Cardiac muscle cell (in vitro differentiated cells and primary cell): ENCODE measurements at regions not wholly inside any gene's neighbourhood (a gene's known extent, or its start where the extent isn't known, plus 50 kb on each side); places are given as distances from the start of the nearest gene placed in this dataset.

ENCODE experiments used
- DNase-seq, 2 donors: peaks; one replicate each; pipeline versions ENCODE4 v3.0.0 to v3.0.0-alpha.2; 2010 to 2017; ENCODE audit warnings: low read depth in 1 of 2, low spot score in 1 of 2
- H3K27ac ChIP-seq: fragments of 200-600 bp; sonication (generic); 2 replicates; pipeline ENCODE4 v1.5.1; 2016
- H3K27me3 ChIP-seq: fragments of 200-600 bp; sonication (generic); 2 replicates; pipeline ENCODE4 v1.6.0; 2016; ENCODE audit warnings: control low read depth
- H3K36me3 ChIP-seq: fragments of 200-600 bp; sonication (generic); 2 replicates; pipeline ENCODE4 v1.5.1; 2016; ENCODE audit warnings: control low read depth
- H3K4me1 ChIP-seq: fragments of 200-600 bp; sonication (generic); 2 replicates; pipeline ENCODE4 v1.8.1; 2017; ENCODE audit warnings: low read depth, mild to moderate bottlenecking, mixed run types
- H3K4me3 ChIP-seq: fragments of 200-600 bp; sonication (generic); 2 replicates; pipeline ENCODE4 v1.5.1; 2016; ENCODE audit warnings: mild to moderate bottlenecking
- H3K9me3 ChIP-seq: fragments of 200-600 bp; sonication (generic); 2 replicates; pipeline ENCODE4 v1.5.1; 2017; ENCODE audit warnings: low read depth, mild to moderate bottlenecking, control low read depth
- CTCF ChIP-seq: IDR thresholded peaks from 2 replicates; pipeline ENCODE4 v1.5.1; 2012; ENCODE audit warnings: low read depth, mild to moderate bottlenecking, low read length

- H3K27ac ChIP-seq, result no peak overlapping the region
- no peaks in the 10 kb centered on the region for H3K4me1 ChIP-seq
- no peaks in the 10 kb centered on the region for H3K36me3 ChIP-seq
- H3K4me3 ChIP-seq, result no peak overlapping the region
- no peak for DNase-seq
- H3K27me3 ChIP-seq, result no peaks in the 10 kb centered on the region
- TF ChIP-seq CTCF, result no peak
- H3K9me3 ChIP-seq, result no peaks in the 10 kb centered on the region
Measured at GRCh38 chr4:12674184-12674583, 810.0 kb downstream of the RAB28 start.

- Histone ChIP-seq H3K27me3 (no peaks in the 10 kb centered on the region), H3K27ac (no peak overlapping the region), H3K4me1 (no peaks in the 10 kb centered on the region), H3K9me3 (no peaks in the 10 kb centered on the region), H3K36me3 (no peaks in the 10 kb centered on the region), H3K4me3 (no peak overlapping the region)
- TF ChIP-seq CTCF, result no peak
- no peak for DNase-seq
Measured at GRCh38 chr4:12672303-12672702, 811.8 kb downstream of the RAB28 start.

GRCh38 chr4:12658146-12658545 is 826.0 kb downstream of the RAB28 start:
- no peak overlapping the region for H3K4me3 ChIP-seq
- no peak for TF ChIP-seq CTCF
- no peaks in the 10 kb centered on the region for H3K9me3 ChIP-seq
- DNase-seq, result no peak
- H3K27ac ChIP-seq, result no peak overlapping the region
- H3K27me3 ChIP-seq, result no peaks in the 10 kb centered on the region
- H3K36me3 ChIP-seq, result no peaks in the 10 kb centered on the region
- H3K4me1 ChIP-seq, result no peaks in the 10 kb centered on the region

- no peaks in the 10 kb centered on the region for H3K9me3 ChIP-seq
- H3K4me1 ChIP-seq, result no peaks in the 10 kb centered on the region
- H3K27ac ChIP-seq, result no peak overlapping the region
- no peak for TF ChIP-seq CTCF
- no peaks in the 10 kb centered on the region for H3K36me3 ChIP-seq
- DNase-seq, result no peak
- no peak overlapping the region for H3K4me3 ChIP-seq
- no peaks in the 10 kb centered on the region for H3K27me3 ChIP-seq
Measured at GRCh38 chr4:12651876-12652275, 832.3 kb downstream of the RAB28 start.

- no peaks in the 10 kb centered on the region for H3K4me1 ChIP-seq
- no peaks in the 10 kb centered on the region for H3K9me3 ChIP-seq
- H3K27ac ChIP-seq, result no peak overlapping the region
- TF ChIP-seq CTCF, result no peak
- no peak for DNase-seq
- no peak overlapping the region for H3K4me3 ChIP-seq
- no peaks in the 10 kb centered on the region for H3K27me3 ChIP-seq
- no peaks in the 10 kb centered on the region for H3K36me3 ChIP-seq
Measured at GRCh38 chr4:12645732-12646131, 838.4 kb downstream of the RAB28 start.

GRCh38 chr4:12644261-12644660 is 839.9 kb downstream of the RAB28 start:
- Histone ChIP-seq H3K4me3 (no peak overlapping the region), H3K27ac (no peak overlapping the region), H3K4me1 (no peaks in the 10 kb centered on the region), H3K36me3 (no peaks in the 10 kb centered on the region), H3K27me3 (no peaks in the 10 kb centered on the region), H3K9me3 (no peaks in the 10 kb centered on the region)
- DNase-seq, result no peak
- no peak for TF ChIP-seq CTCF
